Left cardiac atrium (tissue), 4 donors: ENCODE measurements at regions not wholly inside any gene's neighbourhood (a gene's known extent, or its start where the extent isn't known, plus 50 kb on each side); places are given as distances from the start of the nearest gene placed in this dataset.

Source experiments
- ATAC-seq, 2 donors: fragments of 200-7000 bp; cut with Tn5 transposase; one replicate each; pipeline ENCODE4 v1.9.1; 2020; ENCODE audit warnings: mild to moderate bottlenecking in 2 of 2, moderate library complexity in 2 of 2
- DNase-seq: peaks from one replicate; pipeline ENCODE4 v3.0.0-alpha.2; 2020
- intact Hi-C, 2 donors: fragments of 100-400 bp; cut with DNase I; formaldehyde crosslinking; loops; one replicate each; pipeline versions ENCODE4 v1.14.1 to v1.15.1; 2022 to 2023
- donor health status: DM: no; HTN: yes; CAD: no.
- donor health status: DM: no; HTN: yes; CAD: no; lungs with severe emphysema.
- donor health status: DM: yes; HTN: yes; CAD: no.
- donor health status: Dilated cardiomyopathy.

DNA sequence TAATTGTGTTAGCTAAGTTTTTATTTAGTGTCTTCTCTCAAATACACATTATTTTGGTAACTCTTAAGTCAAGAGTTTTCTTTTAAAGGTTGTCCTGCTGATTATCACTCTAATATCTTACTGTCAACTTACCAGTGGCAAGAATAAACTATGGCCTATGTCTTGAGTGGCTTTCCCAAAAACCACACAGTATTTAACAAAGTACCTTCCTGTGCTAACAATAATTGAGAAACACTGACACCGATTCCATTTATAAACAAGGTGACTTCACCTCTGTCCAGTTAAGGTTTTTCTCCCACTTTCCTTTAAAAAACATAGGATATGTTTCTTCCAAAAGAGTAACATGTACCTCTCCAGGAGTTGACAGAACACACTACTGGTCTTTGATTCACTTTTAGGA, 234.3 kb upstream of the CD96 start:
- intact Hi-C loops, result no loop called here
- ATAC-seq, result no peak
- no peak for DNase-seq

GRCh38 chr3:111311126-111311525, 230.9 kb upstream of the CD96 start:
- intact Hi-C loops, result no loop called here
- no peak for ATAC-seq

DNA sequence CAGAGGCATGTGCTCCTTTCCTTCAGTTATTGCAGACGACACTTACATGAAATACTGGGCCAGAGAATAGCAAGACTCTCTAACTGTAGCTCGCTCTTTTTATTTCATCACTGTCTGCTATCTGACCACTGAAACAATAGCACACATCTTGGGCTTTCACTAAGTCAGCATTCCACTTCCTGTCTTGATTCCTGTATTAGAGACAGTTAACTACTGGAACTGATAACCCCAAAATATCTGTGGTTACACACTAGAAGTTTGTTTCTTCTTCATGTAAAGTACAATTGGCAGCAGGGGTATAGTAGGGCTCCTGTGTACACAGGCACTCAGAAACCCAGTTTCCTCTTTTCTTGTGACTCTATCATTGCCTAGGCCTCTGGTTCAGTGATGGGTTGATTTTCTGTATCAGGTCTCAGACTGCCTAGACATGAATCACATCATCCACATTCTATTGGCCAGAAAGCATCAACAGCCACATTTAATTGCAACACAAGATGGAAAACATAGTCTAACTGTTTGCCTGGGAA, 230.2 kb upstream of the CD96 start:
- no peak for DNase-seq
- intact Hi-C loops, result no loop called here
- ATAC-seq, result no peak

More at GRCh38 chr3:111311126-111311525, 230.9 kb upstream of the CD96 start:
- no peak for DNase-seq

GRCh38 chr3:111314181-111314873, 227.7 kb upstream of the CD96 start:
- no peak for DNase-seq
- ATAC-seq, result peak in 1 of 2 donors; percentile 32
- intact Hi-C loops, result no loop called here

DNA sequence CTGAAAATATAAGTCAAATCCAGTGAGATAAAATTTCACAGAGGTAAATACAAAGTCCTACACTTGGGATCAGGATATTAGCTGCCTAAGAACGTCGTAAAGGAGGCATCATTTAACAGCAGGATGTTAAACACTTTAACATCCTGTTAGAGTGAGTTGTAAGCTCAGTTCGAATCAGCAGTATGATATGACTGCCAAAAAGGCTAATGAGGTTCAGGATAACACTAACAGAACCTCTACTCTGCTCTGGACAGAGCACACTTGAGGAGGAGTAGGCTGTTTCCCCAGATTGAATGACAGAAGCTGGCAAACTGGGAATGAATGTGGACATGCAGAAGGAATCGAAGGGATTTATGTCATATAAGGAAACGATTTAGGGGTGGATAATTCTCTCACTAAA, 227.1 kb upstream of the CD96 start:
- ATAC-seq (peak in 1 of 2 donors; percentile 32), DNase-seq (no peak)
- intact Hi-C loops, result no loop called here

DNA sequence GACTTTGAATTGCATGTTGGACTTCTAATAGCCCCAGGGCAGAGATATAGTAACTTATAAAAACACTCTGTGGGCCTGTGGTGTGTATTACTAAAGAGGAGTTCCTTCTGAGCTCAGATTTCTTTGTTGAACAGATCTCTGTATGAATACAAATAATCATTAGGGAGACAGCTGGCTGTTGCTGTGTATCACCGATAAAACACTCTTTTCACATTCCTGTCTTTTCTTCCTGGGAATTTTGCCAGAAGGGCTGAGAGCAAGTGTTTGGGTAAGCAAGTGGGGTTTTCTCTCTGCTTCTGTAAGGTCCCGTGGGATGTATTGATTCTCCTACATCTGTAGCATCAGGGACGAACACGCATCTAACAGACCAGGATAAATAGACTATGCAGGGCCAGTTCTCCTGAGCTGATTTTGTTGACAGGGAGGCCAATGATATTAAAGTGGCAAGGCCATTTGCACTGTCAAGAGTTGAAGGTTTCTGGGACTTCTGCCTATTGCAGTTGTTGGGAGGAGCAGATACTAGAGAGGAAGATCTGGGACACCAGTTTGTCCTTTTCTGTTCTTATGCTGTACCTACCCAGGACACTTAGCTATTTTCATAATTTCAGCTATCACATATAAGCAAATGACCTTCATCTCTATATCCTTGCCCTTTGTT, 225.9 kb upstream of the CD96 start:
- DNase-seq, result no peak
- no peak for ATAC-seq
- intact Hi-C loops, result no loop called here

GRCh38 chr3:111318289-111318688, 223.7 kb upstream of the CD96 start:
- no peak for ATAC-seq
- no peak for DNase-seq
- intact Hi-C loops, result no loop called here

DNA sequence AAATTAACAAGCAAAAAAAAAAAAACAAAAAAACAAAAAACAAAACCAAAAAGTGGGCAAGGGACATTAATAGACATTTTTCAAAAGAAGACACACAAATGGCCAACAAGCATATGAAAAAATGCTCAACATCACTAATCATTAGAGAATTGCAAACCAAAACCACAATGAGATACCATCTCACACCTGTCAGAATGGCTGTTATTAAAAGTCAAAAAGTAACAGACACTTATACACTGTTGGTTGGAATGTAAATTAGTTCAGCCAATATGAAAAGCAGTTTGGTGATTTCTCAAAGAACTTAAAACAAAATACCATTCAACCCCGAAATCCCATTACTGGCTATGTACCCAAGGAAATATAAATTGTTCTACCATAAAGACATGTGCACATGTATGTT, 222.4 kb upstream of the CD96 start:
- ATAC-seq (no peak), DNase-seq (no peak)
- intact Hi-C loops, result no loop called here

DNA sequence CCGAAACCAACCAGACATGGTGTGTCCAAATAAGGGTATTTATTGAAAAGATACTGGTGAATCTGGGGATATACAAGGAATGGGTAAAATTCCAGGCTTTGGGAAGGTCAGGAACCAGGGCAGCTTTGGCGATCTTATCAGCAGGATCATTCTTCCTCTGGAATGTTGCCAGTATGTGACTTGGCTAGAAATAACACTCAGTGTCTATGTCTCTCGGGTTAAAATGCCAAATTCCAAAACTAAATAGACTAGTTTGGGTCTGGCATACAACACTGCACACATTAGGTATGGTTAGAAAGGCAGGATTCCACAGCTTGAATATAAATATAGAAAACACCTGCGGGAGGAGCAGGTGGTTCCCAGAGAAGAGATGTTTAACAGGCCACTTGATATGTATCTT, 220.2 kb upstream of the CD96 start:
- intact Hi-C loops, result no loop called here
- DNase-seq (no peak), ATAC-seq (no peak)

- ATAC-seq (peak in 1 of 2 donors; percentile 73), DNase-seq (no peak)
- intact Hi-C loops, result no loop called here
Observed at GRCh38 chr3:111323019-111323418, 219.0 kb upstream of the CD96 start.

GRCh38 chr3:111324151-111324550, 217.8 kb upstream of the CD96 start:
- intact Hi-C loops, result no loop called here
- ATAC-seq, result no peak
- DNase-seq, result no peak

DNA sequence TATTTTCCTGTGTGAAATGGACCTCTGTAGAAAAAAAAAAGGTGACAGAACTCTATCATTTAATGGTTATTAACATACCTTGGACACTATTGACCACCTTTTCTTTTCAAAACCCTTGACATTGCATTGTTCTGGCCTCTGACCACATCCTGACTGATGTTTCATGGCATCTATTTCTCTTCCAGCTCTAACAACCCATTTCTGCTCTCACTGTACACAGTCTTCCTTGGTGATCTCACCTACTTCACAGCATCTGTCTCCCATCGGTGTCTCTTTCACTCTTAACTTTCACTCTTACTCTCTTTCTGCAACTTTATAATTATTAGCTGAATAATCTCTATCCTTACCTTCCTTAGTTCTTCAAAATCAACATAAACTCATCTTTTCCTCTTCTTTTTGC, 217.4 kb upstream of the CD96 start:
- no peak for DNase-seq

GRCh38 chr3:111325160-111325718, 216.8 kb upstream of the CD96 start:
- no peak for ATAC-seq

More for the DNA sequence above, 217.4 kb upstream of the CD96 start:
- intact Hi-C loops, result no loop called here
- ATAC-seq, result no peak

GRCh38 chr3:111326144-111326995, 215.6 kb upstream of the CD96 start:
- ATAC-seq, result no peak
- DNase-seq, result no peak
- intact Hi-C loops, result no loop called here

More at GRCh38 chr3:111325160-111325718, 216.8 kb upstream of the CD96 start:
- intact Hi-C loops, result no loop called here
- no peak for DNase-seq

GRCh38 chr3:111331306-111331705, 210.7 kb upstream of the CD96 start:
- no peak for ATAC-seq
- intact Hi-C loops, result no loop called here
- no peak for DNase-seq

DNA sequence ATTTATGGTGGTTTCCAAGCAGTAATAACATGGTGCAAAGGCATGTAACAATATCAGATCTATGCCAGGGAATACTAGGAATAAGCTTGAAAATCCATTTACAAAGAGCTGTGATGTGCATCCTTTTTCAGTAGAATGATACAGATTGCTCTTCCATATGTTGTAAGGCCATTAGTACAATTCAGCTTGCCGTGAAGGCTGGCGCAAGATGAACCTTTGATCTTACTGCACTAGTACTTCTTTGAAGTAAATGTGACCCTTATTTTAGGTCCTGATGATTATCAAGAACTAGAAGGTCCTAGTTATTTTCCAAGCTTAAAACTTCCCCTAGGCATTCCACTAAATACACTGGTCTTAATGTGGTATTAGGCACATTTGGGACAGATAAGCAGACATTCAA, 210.1 kb upstream of the CD96 start:
- ATAC-seq (no peak), DNase-seq (no peak)
- intact Hi-C loops, result no loop called here

GRCh38 chr3:111332488-111333080, 209.4 kb upstream of the CD96 start:
- intact Hi-C loops, result no loop called here
- DNase-seq, result no peak
- no peak for ATAC-seq

GRCh38 chr3:111333642-111334041, 208.4 kb upstream of the CD96 start:
- DNase-seq (no peak), ATAC-seq (no peak)
- intact Hi-C loops, result no loop called here
